Fibroblast of skin of abdomen (primary cell): ENCODE measurements at regions not wholly inside any gene's neighbourhood (a gene's known extent, or its start where the extent isn't known, plus 50 kb on each side); places are given as distances from the start of the nearest gene placed in this dataset.
A peak's percentile ranks its signal among the peaks of the same experiment; 100 is the strongest.
"Not testable (repeated sequence)": the region's sequence is repeated elsewhere in the genome, so short reads cannot be mapped to it uniquely, and the experiment has no call there.

Experiments
- DNase-seq: peaks from one replicate; pipeline ENCODE4 v3.0.0-alpha.2; 2013

- DNase-seq: no peak
Measured at GRCh38 chr4:156538651-156539257, 432.8 kb downstream of the PDGFC start.

GRCh38 chr4:156538210-156538609, 433.4 kb downstream of the PDGFC start:
- peak; percentile 55 for DNase-seq

GRCh38 chr4:156537286-156537685, 434.3 kb downstream of the PDGFC start:
- peak; percentile 44 for DNase-seq

- DNase-seq: no peak
Measured at GRCh38 chr4:156536661-156537060, 434.9 kb downstream of the PDGFC start.

- DNase-seq: no peak
Measured at GRCh38 chr4:156534205-156534604, 437.4 kb downstream of the PDGFC start.

- DNase-seq: no peak
Measured at GRCh38 chr4:156528216-156528615, 443.4 kb downstream of the PDGFC start.

GRCh38 chr4:156527237-156527993, 444.2 kb downstream of the PDGFC start:
- DNase-seq: no peak

- DNase-seq: no peak
Measured at GRCh38 chr4:156523991-156524390, 447.6 kb downstream of the PDGFC start.

GRCh38 chr4:156523492-156523891, 448.1 kb downstream of the PDGFC start:
- DNase-seq: no peak

GRCh38 chr4:156521631-156522030, 450.0 kb downstream of the PDGFC start:
- DNase-seq: no peak

GRCh38 chr4:156517956-156518355, 453.6 kb downstream of the PDGFC start:
- no peak for DNase-seq

- DNase-seq: no peak
Measured at GRCh38 chr4:156517546-156517945, 454.1 kb downstream of the PDGFC start.

- DNase-seq: no peak
Measured at GRCh38 chr4:156516698-156517097, 454.9 kb downstream of the PDGFC start.

GRCh38 chr4:156515295-156515694, 456.3 kb downstream of the PDGFC start:
- no peak for DNase-seq

- peak; percentile 14 for DNase-seq
Measured at GRCh38 chr4:156512622-156513021, 459.0 kb downstream of the PDGFC start.

- not testable (repeated sequence) for DNase-seq
Measured at GRCh38 chr4:156509921-156510320, 461.7 kb downstream of the PDGFC start.

- no peak for DNase-seq
Measured at GRCh38 chr4:156505341-156505955, 466.2 kb downstream of the PDGFC start.

GRCh38 chr4:156503119-156503518, 468.5 kb downstream of the PDGFC start:
- DNase-seq: no peak

GRCh38 chr4:156501962-156502361, 469.6 kb downstream of the PDGFC start:
- DNase-seq: no peak

GRCh38 chr4:156499684-156500083, 471.9 kb downstream of the PDGFC start:
- no peak for DNase-seq

GRCh38 chr4:156497486-156497885, 474.1 kb downstream of the PDGFC start:
- no peak for DNase-seq

- peak; percentile 67 for DNase-seq
Measured at GRCh38 chr4:156496797-156497196, 474.8 kb downstream of the PDGFC start.

GRCh38 chr4:156495836-156496235, 475.8 kb downstream of the PDGFC start:
- no peak for DNase-seq

GRCh38 chr4:156495091-156495490, 476.5 kb downstream of the PDGFC start:
- no peak for DNase-seq
